HL-60 (cell line): ENCODE measurements at regions not wholly inside any gene's neighbourhood (a gene's known extent, or its start where the extent isn't known, plus 50 kb on each side); places are given as distances from the start of the nearest gene placed in this dataset.

Experiments used
- GABPA ChIP-seq: IDR thresholded peaks from 2 replicates; pipeline ENCODE4 v1.6.1; 2012; ENCODE audit warnings: low read depth
- POLR2AphosphoS5 ChIP-seq: IDR thresholded peaks from 2 replicates; pipeline ENCODE4 v1.6.1; 2012; ENCODE audit warnings: low read depth
- TF ChIP-seq, protein P1 (sequence below): IDR thresholded peaks from one replicate; pipeline ENCODE4 v1.5.1; 2011; ENCODE audit warnings: low read length, control low read depth, inconsistent platforms; ENCODE audit not compliant: insufficient read depth
- TF ChIP-seq, protein P2 (sequence below): IDR thresholded peaks from 2 replicates; pipeline ENCODE4 v1.6.1; 2012; ENCODE audit warnings: low read depth; ENCODE audit not compliant: insufficient replicate concordance

DNA sequence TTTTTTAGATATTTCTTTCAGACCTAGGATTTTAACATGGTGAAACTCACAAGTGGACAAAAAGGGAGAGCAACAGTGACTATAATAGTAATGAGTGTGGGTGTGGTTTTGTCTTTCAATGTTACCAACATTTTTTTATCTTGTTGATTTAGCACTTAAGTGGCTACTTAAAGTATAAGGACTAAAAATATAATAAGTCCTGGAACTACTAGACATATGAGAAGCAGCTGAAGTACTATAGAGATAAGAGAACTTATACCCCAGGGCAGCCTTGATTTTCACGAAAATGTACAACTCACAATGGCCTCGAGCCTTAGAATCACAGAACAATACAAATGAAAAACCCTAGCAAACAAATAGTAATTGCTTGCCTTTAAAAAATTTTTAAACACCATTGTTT lies 1151.8 kb downstream of the TYW1 start:
- TF ChIP-seq, protein P1, sequence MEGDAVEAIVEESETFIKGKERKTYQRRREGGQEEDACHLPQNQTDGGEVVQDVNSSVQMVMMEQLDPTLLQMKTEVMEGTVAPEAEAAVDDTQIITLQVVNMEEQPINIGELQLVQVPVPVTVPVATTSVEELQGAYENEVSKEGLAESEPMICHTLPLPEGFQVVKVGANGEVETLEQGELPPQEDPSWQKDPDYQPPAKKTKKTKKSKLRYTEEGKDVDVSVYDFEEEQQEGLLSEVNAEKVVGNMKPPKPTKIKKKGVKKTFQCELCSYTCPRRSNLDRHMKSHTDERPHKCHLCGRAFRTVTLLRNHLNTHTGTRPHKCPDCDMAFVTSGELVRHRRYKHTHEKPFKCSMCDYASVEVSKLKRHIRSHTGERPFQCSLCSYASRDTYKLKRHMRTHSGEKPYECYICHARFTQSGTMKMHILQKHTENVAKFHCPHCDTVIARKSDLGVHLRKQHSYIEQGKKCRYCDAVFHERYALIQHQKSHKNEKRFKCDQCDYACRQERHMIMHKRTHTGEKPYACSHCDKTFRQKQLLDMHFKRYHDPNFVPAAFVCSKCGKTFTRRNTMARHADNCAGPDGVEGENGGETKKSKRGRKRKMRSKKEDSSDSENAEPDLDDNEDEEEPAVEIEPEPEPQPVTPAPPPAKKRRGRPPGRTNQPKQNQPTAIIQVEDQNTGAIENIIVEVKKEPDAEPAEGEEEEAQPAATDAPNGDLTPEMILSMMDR: no peak
- no peak for TF ChIP-seq GABPA
- TF ChIP-seq, protein P2, sequence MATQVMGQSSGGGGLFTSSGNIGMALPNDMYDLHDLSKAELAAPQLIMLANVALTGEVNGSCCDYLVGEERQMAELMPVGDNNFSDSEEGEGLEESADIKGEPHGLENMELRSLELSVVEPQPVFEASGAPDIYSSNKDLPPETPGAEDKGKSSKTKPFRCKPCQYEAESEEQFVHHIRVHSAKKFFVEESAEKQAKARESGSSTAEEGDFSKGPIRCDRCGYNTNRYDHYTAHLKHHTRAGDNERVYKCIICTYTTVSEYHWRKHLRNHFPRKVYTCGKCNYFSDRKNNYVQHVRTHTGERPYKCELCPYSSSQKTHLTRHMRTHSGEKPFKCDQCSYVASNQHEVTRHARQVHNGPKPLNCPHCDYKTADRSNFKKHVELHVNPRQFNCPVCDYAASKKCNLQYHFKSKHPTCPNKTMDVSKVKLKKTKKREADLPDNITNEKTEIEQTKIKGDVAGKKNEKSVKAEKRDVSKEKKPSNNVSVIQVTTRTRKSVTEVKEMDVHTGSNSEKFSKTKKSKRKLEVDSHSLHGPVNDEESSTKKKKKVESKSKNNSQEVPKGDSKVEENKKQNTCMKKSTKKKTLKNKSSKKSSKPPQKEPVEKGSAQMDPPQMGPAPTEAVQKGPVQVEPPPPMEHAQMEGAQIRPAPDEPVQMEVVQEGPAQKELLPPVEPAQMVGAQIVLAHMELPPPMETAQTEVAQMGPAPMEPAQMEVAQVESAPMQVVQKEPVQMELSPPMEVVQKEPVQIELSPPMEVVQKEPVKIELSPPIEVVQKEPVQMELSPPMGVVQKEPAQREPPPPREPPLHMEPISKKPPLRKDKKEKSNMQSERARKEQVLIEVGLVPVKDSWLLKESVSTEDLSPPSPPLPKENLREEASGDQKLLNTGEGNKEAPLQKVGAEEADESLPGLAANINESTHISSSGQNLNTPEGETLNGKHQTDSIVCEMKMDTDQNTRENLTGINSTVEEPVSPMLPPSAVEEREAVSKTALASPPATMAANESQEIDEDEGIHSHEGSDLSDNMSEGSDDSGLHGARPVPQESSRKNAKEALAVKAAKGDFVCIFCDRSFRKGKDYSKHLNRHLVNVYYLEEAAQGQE: no peak
- no peak for TF ChIP-seq POLR2AphosphoS5
